BJ (cell line): ENCODE measurements at regions not wholly inside any gene's neighbourhood (a gene's known extent, or its start where the extent isn't known, plus 50 kb on each side); places are given as distances from the start of the nearest gene placed in this dataset.

Experiments used
- CTCF ChIA-PET: fragments of 350-600 bp; formaldehyde crosslinking; extraction: SDS; loops from one replicate; lab custom pipeline; 2021; ENCODE audit warnings: antibody characterized with exemption, inconsistent platforms; lab: Yijun Ruan, JAX
- POLR2A ChIA-PET: fragments of 300-600 bp; sonication (Branson Sonifier 250); formaldehyde crosslinking; extraction: SDS; loops from one replicate; lab custom pipeline; 2021; ENCODE audit warnings: antibody characterized with exemption; lab: Charles Lee
- DNase-seq: peaks from one replicate; pipeline ENCODE4 v3.0.0-alpha.2; 2011; ENCODE audit warnings: low read depth
- H3K27me3 ChIP-seq: 2 replicates; pipeline ENCODE4 v1.6.0; 2011; ENCODE audit warnings: low read length; ENCODE audit not compliant: control insufficient read depth, insufficient read depth
- H3K36me3 ChIP-seq: 2 replicates; pipeline ENCODE4 v1.5.1; 2011; ENCODE audit warnings: low read length; ENCODE audit not compliant: control insufficient read depth, insufficient read depth
- H3K4me3 ChIP-seq: 2 replicates; pipeline ENCODE4 v1.5.1; 2011; ENCODE audit warnings: low read depth, mild to moderate bottlenecking, control low read depth, low read length
- CTCF ChIP-seq: IDR thresholded peaks from 2 replicates; pipeline ENCODE4 v1.5.1; 2011; ENCODE audit warnings: low read depth, mild to moderate bottlenecking, control low read depth, inconsistent platforms, low read length, moderate library complexity; ENCODE audit not compliant: insufficient read depth

- ChIA-PET POLR2A (no interaction called here), CTCF (no interaction called here)
- Histone ChIP-seq H3K4me3 (no peak overlapping the region), H3K27me3 (no peaks in the 10 kb centered on the region), H3K36me3 (no peaks in the 10 kb centered on the region)
- no peak for TF ChIP-seq CTCF
- no peak for DNase-seq
Measured at GRCh38 chr1:34488080-34488708, 266.7 kb upstream of the GJB5 start.

GRCh38 chr1:34500451-34500850 is 254.4 kb upstream of the GJB5 start:
- no peak overlapping the region for H3K4me3 ChIP-seq
- no peak for TF ChIP-seq CTCF
- POLR2A ChIA-PET, result no interaction called here
- H3K27me3 ChIP-seq, result no peaks in the 10 kb centered on the region
- CTCF ChIA-PET, result no interaction called here
- no peaks in the 10 kb centered on the region for H3K36me3 ChIP-seq
- no peak for DNase-seq

- ChIA-PET POLR2A (no interaction called here), CTCF (no interaction called here)
- Histone ChIP-seq H3K27me3 (no peaks in the 10 kb centered on the region), H3K36me3 (no peaks in the 10 kb centered on the region), H3K4me3 (no peak overlapping the region)
- no peak for DNase-seq
- TF ChIP-seq CTCF, result no peak
Measured at GRCh38 chr1:34511802-34512201, 243.0 kb upstream of the GJB5 start.

- Histone ChIP-seq H3K27me3 (no peaks in the 10 kb centered on the region), H3K36me3 (no peaks in the 10 kb centered on the region), H3K4me3 (no peak overlapping the region)
- no peak for TF ChIP-seq CTCF
- ChIA-PET POLR2A (no interaction called here), CTCF (no interaction called here)
- DNase-seq, result no peak
Measured at GRCh38 chr1:34518146-34518699, 236.6 kb upstream of the GJB5 start.

GRCh38 chr1:34520111-34520510 is 234.7 kb upstream of the GJB5 start:
- ChIA-PET CTCF (no interaction called here), POLR2A (no interaction called here)
- TF ChIP-seq CTCF, result no peak
- Histone ChIP-seq H3K4me3 (no peak overlapping the region), H3K36me3 (no peaks in the 10 kb centered on the region), H3K27me3 (no peaks in the 10 kb centered on the region)
- no peak for DNase-seq
